Endothelial cell (in vitro differentiated cells): ENCODE measurements at regions not wholly inside any gene's neighbourhood (a gene's known extent, or its start where the extent isn't known, plus 50 kb on each side); places are given as distances from the start of the nearest gene placed in this dataset.

Experiments used
- DNase-seq: peaks from one replicate; pipeline ENCODE4 v3.0.0; 2021; ENCODE audit warnings: low spot score
- H3K27ac Mint-ChIP-seq: one replicate; pipeline ENCODE4 v1.8.0; 2021; ENCODE audit warnings: mixed read lengths, inconsistent platforms; ENCODE audit not compliant: unreplicated experiment
- H3K27me3 Mint-ChIP-seq: one replicate; pipeline ENCODE4 v1.8.0; 2021; ENCODE audit warnings: mild to moderate bottlenecking, moderate library complexity, mixed read lengths, inconsistent platforms; ENCODE audit not compliant: unreplicated experiment
- H3K36me3 Mint-ChIP-seq: one replicate; pipeline ENCODE4 v1.8.0; 2021; ENCODE audit warnings: mild to moderate bottlenecking, low read depth, mixed read lengths, inconsistent platforms; ENCODE audit not compliant: unreplicated experiment
- H3K4me1 Mint-ChIP-seq: one replicate; pipeline ENCODE4 v1.8.0; 2021; ENCODE audit warnings: mild to moderate bottlenecking, mixed read lengths, inconsistent platforms; ENCODE audit not compliant: unreplicated experiment
- H3K4me3 Mint-ChIP-seq: one replicate; pipeline ENCODE4 v1.8.0; 2021; ENCODE audit warnings: mild to moderate bottlenecking, mixed read lengths, inconsistent platforms; ENCODE audit not compliant: unreplicated experiment
- H3K9me3 Mint-ChIP-seq: one replicate; pipeline ENCODE4 v1.8.0; 2021; ENCODE audit warnings: mixed read lengths, inconsistent platforms; ENCODE audit not compliant: unreplicated experiment
- TF ChIP-seq, protein P1 (sequence below): fragments of 200-600 bp; sonication (generic); IDR thresholded peaks from one replicate; pipeline ENCODE4 v1.5.0; 2021; ENCODE audit warnings: antibody characterized with exemption; ENCODE audit not compliant: unreplicated experiment

DNA sequence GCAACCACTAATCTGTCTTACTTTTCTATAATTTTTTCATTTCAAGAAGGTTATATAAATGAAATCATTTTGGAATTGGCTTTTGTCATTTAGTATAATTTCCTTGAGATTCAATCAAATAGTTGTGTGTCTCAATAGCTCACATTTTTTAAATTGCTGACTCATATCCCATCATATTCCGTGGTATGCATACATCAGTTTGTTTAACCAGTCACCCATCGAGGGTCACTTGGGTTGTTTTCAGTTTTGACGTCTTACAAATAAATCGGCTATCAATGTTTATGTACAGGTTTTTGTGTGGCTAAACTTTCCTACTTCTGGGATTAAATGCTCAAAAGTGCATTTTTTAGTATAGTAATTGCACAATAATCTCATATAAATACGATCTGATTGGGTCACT is 185.5 kb downstream of the TAF11L14 start:
- no peaks in the 10 kb centered on the region for H3K36me3 Mint-ChIP-seq
- no peak overlapping the region for H3K27ac Mint-ChIP-seq
- no peaks in the 10 kb centered on the region for H3K27me3 Mint-ChIP-seq
- H3K9me3 Mint-ChIP-seq = no peaks in the 10 kb centered on the region
- no peak overlapping the region for H3K4me3 Mint-ChIP-seq
- no peak for DNase-seq
- TF ChIP-seq, protein P1, sequence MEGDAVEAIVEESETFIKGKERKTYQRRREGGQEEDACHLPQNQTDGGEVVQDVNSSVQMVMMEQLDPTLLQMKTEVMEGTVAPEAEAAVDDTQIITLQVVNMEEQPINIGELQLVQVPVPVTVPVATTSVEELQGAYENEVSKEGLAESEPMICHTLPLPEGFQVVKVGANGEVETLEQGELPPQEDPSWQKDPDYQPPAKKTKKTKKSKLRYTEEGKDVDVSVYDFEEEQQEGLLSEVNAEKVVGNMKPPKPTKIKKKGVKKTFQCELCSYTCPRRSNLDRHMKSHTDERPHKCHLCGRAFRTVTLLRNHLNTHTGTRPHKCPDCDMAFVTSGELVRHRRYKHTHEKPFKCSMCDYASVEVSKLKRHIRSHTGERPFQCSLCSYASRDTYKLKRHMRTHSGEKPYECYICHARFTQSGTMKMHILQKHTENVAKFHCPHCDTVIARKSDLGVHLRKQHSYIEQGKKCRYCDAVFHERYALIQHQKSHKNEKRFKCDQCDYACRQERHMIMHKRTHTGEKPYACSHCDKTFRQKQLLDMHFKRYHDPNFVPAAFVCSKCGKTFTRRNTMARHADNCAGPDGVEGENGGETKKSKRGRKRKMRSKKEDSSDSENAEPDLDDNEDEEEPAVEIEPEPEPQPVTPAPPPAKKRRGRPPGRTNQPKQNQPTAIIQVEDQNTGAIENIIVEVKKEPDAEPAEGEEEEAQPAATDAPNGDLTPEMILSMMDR = no peak
- H3K4me1 Mint-ChIP-seq = no peaks in the 10 kb centered on the region

DNA sequence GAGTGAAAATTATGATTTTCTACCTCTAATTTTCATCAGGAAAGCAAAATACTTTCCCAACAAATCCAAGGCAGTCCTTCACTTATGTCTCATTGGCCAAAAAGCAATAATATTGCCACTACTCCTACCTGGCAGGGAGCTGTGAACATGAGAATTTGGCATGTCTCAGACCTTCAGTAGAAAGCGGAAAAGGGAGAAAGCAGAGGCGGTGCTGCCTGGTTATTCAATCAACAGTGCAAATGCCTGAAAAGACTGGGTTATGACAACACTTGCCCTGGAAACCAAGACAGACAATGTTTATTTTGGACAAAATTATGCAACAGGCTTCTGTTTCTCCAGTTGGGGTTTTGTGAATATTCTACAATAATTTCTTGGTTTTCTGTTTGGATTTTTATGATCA is 194.4 kb downstream of the TAF11L14 start:
- H3K36me3 Mint-ChIP-seq = no peaks in the 10 kb centered on the region
- H3K27me3 Mint-ChIP-seq = no peaks in the 10 kb centered on the region
- no peak overlapping the region for H3K27ac Mint-ChIP-seq
- H3K9me3 Mint-ChIP-seq = no peaks in the 10 kb centered on the region
- DNase-seq = no peak
- no peak overlapping the region for H3K4me3 Mint-ChIP-seq
- no peaks in the 10 kb centered on the region for H3K4me1 Mint-ChIP-seq
- TF ChIP-seq, protein P1 = no peak

DNA sequence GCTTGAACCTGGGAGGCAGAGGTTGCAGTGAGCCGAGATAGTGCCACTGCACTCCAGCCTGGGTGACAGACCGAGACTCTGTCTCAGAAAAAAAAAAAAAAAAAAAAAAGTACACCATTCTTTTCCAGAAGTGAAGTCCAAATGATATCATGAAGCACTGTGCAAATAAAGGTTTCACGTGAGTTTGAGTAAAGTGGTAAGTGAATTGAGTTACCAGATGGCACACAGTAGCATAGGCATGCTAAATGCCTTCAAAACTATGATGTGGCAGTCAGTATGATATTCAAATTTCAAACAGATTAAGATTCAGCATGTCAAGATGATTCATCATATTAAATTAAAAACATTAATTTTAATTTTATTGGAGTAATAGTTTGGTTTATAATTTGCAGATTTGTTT is 195.2 kb downstream of the TAF11L14 start:
- H3K4me3 Mint-ChIP-seq = no peak overlapping the region
- no peaks in the 10 kb centered on the region for H3K27me3 Mint-ChIP-seq
- no peaks in the 10 kb centered on the region for H3K4me1 Mint-ChIP-seq
- no peak overlapping the region for H3K27ac Mint-ChIP-seq
- no peaks in the 10 kb centered on the region for H3K36me3 Mint-ChIP-seq
- no peak for DNase-seq
- no peaks in the 10 kb centered on the region for H3K9me3 Mint-ChIP-seq
- TF ChIP-seq, protein P1 = no peak

DNA sequence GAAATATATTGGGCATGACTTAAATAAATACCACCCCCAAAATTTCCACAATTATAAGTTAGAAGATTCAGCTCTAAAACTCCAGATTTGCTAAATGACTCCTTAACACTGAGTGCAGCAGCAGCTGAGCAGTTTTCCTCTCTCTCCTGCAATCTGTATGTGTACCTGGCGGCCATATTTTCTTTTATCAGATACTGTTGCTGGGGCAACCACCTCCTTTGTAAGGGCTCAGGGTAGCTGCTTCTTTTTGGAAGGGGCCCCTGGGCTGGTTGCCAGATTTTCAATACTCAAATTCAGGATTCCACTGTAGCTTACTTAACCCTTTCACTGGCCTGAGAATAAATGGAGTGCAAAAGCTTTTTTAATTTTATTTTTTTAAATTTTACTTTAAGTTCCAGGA is 197.0 kb downstream of the TAF11L14 start:
- no peaks in the 10 kb centered on the region for H3K4me1 Mint-ChIP-seq
- no peaks in the 10 kb centered on the region for H3K27me3 Mint-ChIP-seq
- no peaks in the 10 kb centered on the region for H3K9me3 Mint-ChIP-seq
- H3K4me3 Mint-ChIP-seq = no peak overlapping the region
- no peak overlapping the region for H3K27ac Mint-ChIP-seq
- H3K36me3 Mint-ChIP-seq = no peaks in the 10 kb centered on the region
- TF ChIP-seq, protein P1 = no peak
- no peak for DNase-seq

DNA sequence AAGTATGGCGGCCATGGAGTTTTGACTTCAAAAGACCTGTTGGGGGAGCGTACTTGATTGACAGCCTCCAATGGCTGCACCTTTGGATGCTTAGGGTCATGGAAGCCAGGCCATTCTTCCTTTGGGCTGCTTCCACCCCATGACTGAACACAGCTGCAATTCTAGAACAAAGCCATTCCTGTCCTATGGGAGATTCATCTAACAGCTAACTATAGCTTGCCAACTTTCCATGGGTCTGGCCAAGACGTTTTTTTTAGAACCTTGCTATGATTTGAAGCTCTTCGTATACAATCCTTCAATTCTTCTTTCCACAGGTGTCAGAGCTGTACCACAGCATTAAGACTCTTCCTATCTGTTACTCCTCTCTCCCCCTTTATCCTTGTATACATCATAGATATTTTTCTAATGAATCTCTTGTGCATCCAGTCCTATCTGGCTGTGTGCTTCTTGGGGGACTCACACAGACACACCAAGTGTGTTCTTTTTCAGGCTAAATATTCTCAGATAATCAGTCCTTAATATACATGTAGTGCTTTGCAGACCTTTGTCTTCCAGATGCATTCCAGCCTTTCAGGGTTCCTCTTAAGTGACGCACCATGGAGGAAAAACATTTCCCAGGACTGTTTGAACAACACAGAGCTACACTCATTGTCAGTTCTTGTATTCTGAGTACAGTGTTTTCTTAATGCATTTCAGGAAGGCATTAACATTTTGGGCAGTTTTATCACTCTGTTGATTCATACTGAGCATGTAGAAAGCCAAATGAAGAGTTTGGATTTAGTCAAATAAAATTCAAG is 198.9 kb downstream of the TAF11L14 start:
- H3K9me3 Mint-ChIP-seq = no peaks in the 10 kb centered on the region
- H3K27me3 Mint-ChIP-seq = no peaks in the 10 kb centered on the region
- no peak for DNase-seq
- no peak overlapping the region for H3K27ac Mint-ChIP-seq
- H3K4me1 Mint-ChIP-seq = no peaks in the 10 kb centered on the region
- TF ChIP-seq, protein P1 = no peak
- H3K4me3 Mint-ChIP-seq = no peak overlapping the region
- no peaks in the 10 kb centered on the region for H3K36me3 Mint-ChIP-seq
